ENCODE measurements at regions not wholly inside any gene's neighbourhood (a gene's known extent, or its start where the extent isn't known, plus 50 kb on each side); places are given as distances from the start of the nearest gene placed in this dataset.

GRCh38 chr1:192100686-192101468, 57.4 kb upstream of the RGS18 start:
- Histone ChIP-seq H3K23ac (ENCODE audit: low read depth, low read length) (no peak overlapping the region; the same call in 1 of the 2 replicates), H3K9me3 (ENCODE audit: control insufficient read depth, insufficient read depth, low read length) (no peaks in the 10 kb centered on the region), H4K5ac (ENCODE audit: low read depth, low read length) (peak overlapping the region; percentile 88; the same call in 1 of the 2 replicates), H3K18ac (ENCODE audit: low read depth, low read length) (peak overlapping the region; percentile 91; the same call in 1 of the 2 replicates), H4K8ac (ENCODE audit: low read depth in 2 of 2, low read length in 2 of 2) (peak overlapping the region; percentile 66 to 84), H3K4me2 (ENCODE audit: low read depth, low read length) (no peak overlapping the region), H3K56ac (ENCODE audit: extremely low read depth, insufficient read depth, low read length) (no peak overlapping the region), H3K9ac (ENCODE audit: low read depth, low read length) (no peak overlapping the region), H3K79me1 (ENCODE audit: low read depth in 1 of 2, low read length in 2 of 2) (no peaks in the 10 kb centered on the region), H2AFZ (replicated peaks; ENCODE audit: low read length, poor library complexity) (no peak overlapping the region), H3K27ac (ENCODE audit: insufficient read depth, low read length) (no peak overlapping the region), H2BK20ac (ENCODE audit: low read depth, low read length) (peak overlapping the region; percentile 82), H2AK9ac (replicated peaks; ENCODE audit: low read depth, low read length, poor library complexity) (no peak overlapping the region), H3K4me1 (ENCODE audit: control insufficient read depth, insufficient read depth, low read length) (peaks cover 3% of the 10 kb centered on the region), H4K91ac (ENCODE audit: insufficient read depth, low read depth, low read length) (peak overlapping the region; percentile 65), H3K14ac (replicated peaks; ENCODE audit: low read depth, low read length) (peak overlapping the region; percentile 45; the same call in 1 of the 2 replicates), H2BK120ac (ENCODE audit: low read depth, low read length) (peak overlapping the region; percentile 74), H4K20me1 (ENCODE audit: insufficient read depth, low read length) (no peaks in the 10 kb centered on the region), H2BK5ac (ENCODE audit: low read depth, low read length, poor library complexity, severe bottlenecking) (peak overlapping the region; percentile 42), H3K9me1 (ENCODE audit: insufficient read depth, low read length) (no peaks in the 10 kb centered on the region), H3K27me3 (ENCODE audit: control insufficient read depth, insufficient read depth, low read length) (no peaks in the 10 kb centered on the region), H3K4me3 (ENCODE audit: insufficient read depth, low read depth, low read length) (no peak overlapping the region), H2BK15ac (ENCODE audit: low read depth, low read length) (peak overlapping the region; percentile 83; the same call in 1 of the 3 replicates), H2AK5ac (ENCODE audit: low read depth, low read length) (peak overlapping the region; percentile 49; the same call in 1 of the 2 replicates), H3K4ac (ENCODE audit: low read depth, low read length) (peak overlapping the region; percentile 76), H3K36me3 (ENCODE audit: control insufficient read depth, insufficient read depth, low read length) (no peaks in the 10 kb centered on the region)
- BruUV-seq (replicated peaks) = no TSS peak
- DNase-seq (no peak), ATAC-seq (ENCODE audit: low read depth) (no peak)
- no peak for TF ChIP-seq RAD21 (IDR thresholded peaks at IDR 0.05; ENCODE audit: low read length)
- TF ChIP-seq MAFK (IDR thresholded peaks at IDR 0.05; ENCODE audit: low read depth, low read length) = no peak
- TF ChIP-seq, protein P1, sequence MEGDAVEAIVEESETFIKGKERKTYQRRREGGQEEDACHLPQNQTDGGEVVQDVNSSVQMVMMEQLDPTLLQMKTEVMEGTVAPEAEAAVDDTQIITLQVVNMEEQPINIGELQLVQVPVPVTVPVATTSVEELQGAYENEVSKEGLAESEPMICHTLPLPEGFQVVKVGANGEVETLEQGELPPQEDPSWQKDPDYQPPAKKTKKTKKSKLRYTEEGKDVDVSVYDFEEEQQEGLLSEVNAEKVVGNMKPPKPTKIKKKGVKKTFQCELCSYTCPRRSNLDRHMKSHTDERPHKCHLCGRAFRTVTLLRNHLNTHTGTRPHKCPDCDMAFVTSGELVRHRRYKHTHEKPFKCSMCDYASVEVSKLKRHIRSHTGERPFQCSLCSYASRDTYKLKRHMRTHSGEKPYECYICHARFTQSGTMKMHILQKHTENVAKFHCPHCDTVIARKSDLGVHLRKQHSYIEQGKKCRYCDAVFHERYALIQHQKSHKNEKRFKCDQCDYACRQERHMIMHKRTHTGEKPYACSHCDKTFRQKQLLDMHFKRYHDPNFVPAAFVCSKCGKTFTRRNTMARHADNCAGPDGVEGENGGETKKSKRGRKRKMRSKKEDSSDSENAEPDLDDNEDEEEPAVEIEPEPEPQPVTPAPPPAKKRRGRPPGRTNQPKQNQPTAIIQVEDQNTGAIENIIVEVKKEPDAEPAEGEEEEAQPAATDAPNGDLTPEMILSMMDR (conservative IDR thresholded peaks at IDR 0.05; ENCODE audit: low read depth, low read length) = no peak
- TF ChIP-seq SMC3 (IDR thresholded peaks at IDR 0.05; ENCODE audit: low read depth, low read length) = no peak
- TF ChIP-seq ELK1 (IDR thresholded peaks at IDR 0.05; ENCODE audit: borderline replicate concordance, low read depth, low read length) = no peak
- TF ChIP-seq POLR2A (IDR thresholded peaks at IDR 0.05; ENCODE audit: low read depth, low read length) = no peak
- intact Hi-C loops (cut with micrococcal nuclease) (no loop called here), dilution Hi-C loops (cut with HindIII; ENCODE audit: low sequenced_read_pairs, unreplicated experiment) (no loop called here), in situ Hi-C loops (cut with MboI; ENCODE audit: low sequenced_read_pairs) (no loop called here)
- ChIA-PET CTCF (interaction anchor here (0.6 to 1.2 kb wide), 3 partner anchors 105 to 1196 kb away, joined by 3 read pairs; no protein-coding TSS in a partner anchor), POLR2A (ENCODE audit: unreplicated experiment) (no interaction called here)
- 100% methylated on average over 1 of the region's 6 CpGs; no CpG with 5 or more reads in 1 of the 2 experiments for WGBS, 2 experiments (ENCODE audit: extremely low coverage in 2 of 2, insufficient read length in 1 of 2)

Measured in IMR-90 (cell line).